ENCODE measurements at regions not wholly inside any gene's neighbourhood (a gene's known extent, or its start where the extent isn't known, plus 50 kb on each side); places are given as distances from the start of the nearest gene placed in this dataset.

- no peak for DNase-seq (ENCODE audit: low spot score)
Observed at GRCh38 chr10:29397221-29397620, 108.4 kb downstream of the LYZL1 start.

GRCh38 chr10:29403208-29403607 lies 114.3 kb downstream of the LYZL1 start:
- no peak for DNase-seq (ENCODE audit: low spot score)

- DNase-seq (ENCODE audit: low spot score), result no peak
Observed at GRCh38 chr10:29407280-29407858, 118.5 kb downstream of the LYZL1 start.

Measured in COLO829 (cell line).